ENCODE measurements at regions not wholly inside any gene's neighbourhood (a gene's known extent, or its start where the extent isn't known, plus 50 kb on each side); places are given as distances from the start of the nearest gene placed in this dataset.

DNA sequence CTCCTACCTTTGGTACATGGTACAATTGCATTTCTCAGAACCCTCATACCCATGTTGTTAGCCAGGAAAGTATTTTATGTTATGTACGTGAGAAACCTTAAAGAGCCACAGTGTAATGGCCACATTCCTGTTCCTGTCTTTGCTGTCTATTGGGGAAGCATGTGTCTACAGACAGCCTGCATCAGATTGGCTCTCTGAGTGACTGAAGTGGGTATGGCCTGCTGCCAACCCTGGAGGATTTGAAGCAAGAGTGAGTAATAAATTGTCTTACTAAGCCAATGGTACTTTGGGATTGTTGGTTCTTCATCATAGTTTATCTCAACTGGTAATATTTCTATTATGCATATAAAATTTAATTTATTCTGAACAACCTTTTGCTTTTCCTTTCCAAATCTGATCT is 574.1 kb downstream of the LMO7 start:
- no peak for DNase-seq (ENCODE audit: low spot score)

DNA sequence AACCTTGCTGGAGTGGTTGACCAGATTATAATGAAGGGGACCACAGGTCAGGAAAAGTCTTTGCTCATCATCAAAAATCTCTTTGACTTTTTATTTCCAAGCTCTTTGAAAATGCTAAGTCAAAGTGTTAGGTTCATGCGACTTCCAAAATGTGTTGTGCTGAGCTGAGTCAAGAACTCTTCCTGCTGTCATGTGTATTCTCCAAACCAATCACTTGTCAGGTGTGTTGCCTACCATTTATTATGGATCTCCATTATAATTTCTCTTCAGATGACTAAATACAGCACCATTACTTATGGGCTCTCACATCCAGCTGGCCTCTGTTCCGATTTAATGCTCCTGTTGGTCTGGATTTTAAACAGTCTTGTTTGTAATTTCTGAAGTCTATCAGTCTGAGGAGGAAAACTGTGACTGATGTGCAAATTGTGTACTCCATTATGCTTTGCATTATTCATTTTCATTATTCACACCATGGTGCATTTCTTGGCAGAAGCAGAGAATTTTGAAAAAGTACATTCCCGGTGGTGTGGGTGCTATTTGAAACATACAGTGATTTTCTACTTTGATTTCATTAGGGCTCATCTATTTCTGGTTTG is 562.5 kb downstream of the LMO7 start:
- DNase-seq (ENCODE audit: low spot score): no peak

DNA sequence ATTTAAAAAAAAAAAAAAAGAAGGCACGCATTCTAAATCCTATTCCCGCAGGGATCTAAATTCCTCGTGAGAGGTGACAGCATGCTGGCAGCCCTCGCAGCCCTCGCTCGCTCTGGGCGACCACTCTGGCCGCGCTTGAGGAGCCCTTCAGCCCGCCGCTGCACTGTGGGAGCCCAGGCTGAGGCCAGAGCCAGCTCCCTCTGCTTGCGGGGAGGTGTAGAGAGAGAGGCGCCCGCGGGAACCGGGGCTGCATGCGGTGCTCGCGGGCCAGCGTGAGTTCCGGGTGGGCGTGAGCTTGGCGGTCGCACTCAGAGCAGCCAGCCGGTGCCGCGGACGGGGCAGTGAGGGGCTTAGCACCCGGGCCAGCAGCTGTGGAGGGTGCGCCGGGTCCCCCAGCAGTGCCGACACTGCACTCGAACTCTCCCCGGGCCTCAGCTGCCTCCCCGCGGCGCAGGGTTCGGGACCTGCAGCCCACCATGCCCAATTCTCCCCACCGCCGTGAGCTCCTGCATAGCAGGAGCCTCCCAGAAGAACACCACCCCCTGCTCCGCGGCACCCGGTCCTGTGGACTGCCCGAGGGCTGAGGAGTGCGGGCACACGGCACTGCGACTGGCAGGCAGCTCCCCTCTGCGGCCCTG is 553.9 kb downstream of the LMO7 start:
- no peak for DNase-seq (ENCODE audit: low spot score)

DNA sequence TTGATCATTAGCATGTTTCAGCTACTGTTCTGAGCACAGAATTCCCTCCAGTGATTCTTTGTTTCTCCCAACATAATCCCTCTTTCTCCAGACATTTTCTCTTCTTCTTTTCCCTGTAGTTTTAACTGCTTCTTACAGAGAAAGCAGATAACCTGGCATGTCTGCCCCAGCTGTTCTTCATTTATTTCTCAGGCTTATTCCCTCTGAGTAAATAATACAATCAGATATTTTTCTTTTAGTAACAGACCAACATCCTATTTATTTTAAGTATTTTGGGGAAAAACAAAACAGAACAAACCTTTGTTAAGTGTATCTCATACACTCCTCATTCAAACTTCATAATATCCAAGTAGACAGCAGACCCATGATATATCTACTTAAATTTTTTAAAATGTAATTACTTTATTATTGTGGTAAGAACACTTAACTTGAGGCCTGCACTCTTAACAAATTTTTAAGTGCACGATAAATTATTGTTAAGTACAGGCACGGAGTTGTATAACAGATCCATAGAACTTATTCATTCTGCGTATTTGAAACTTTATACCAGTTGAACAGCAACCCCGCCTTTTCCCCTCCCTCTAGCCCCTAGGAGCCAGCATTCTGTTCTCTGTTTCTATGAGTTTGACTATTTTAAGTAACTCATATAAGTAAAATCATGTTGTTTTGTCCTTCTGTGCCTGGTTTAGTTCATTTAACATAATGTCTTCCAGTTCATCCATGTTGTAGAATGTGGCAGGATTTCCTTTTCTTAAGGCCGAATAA is 540.0 kb downstream of the LMO7 start:
- DNase-seq (ENCODE audit: low spot score): no peak

DNA sequence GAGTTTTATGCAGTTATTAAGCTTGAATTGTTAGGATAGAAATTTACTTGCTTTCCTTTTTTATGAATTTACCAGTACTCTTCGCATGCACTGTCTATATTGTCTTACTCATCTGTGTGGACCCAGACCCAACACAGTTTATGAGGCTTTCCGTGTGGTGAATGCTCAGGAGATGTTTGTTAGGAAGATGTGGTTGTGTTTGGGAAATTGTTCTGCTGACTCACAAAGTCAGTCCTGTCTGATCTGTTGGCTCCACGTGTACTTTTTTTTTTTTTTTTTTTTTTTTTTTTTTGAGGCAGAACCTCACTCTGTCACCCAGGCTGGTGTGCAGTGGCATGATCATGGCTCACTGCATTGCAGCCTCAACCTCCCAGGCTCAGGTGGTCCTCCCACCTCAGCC is 532.5 kb downstream of the LMO7 start:
- DNase-seq (ENCODE audit: low spot score): no peak

- DNase-seq (ENCODE audit: low spot score): no peak
These were observed 528.2 kb downstream of the LMO7 start for GRCh38 chr13:76164290-76164689.

GRCh38 chr13:76163761-76164160 is 527.6 kb downstream of the LMO7 start:
- DNase-seq (ENCODE audit: low spot score): no peak

- no peak for DNase-seq (ENCODE audit: low spot score)
These were observed 525.1 kb downstream of the LMO7 start for GRCh38 chr13:76160961-76161925.

DNA sequence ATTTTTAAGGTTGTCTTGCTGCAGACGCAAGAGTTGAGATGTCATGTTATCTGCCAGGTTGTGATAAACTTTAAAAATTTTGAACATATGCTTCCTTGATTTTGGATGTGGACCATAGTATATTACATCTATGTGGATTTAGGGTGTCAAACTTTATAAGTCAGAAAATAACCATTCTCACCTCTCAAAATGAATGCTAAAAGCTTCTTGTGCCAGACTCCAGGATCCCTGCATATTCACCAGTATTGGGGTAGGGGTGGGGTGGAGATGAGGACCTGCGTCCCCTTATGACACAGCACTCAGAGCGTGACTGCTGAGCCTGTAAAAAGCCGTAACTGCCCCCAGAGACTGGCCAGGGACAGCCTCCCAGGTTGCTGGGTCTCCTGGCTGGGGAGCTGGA is 524.4 kb downstream of the LMO7 start:
- no peak for DNase-seq (ENCODE audit: low spot score)

GRCh38 chr13:76157926-76158325 is 521.8 kb downstream of the LMO7 start:
- no peak for DNase-seq (ENCODE audit: low spot score)

DNA sequence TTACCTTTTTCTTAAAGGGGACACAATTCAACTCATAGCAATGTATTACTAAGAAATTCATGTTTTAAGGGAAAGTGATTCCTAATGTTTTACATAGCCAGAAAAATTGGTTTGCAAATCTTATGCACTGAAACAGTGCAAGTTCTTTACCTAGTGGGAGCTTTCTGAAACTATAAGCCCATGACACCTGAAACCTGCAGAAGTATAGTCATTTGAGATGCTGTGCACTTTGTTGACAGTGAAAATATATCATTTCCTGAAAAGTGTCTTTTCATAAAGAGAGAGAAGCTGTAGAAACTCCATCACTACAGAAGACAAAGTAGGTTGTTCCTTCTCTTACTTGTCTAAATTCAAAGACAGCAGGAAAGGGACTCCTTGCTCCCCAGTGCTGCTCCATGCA is 517.1 kb downstream of the LMO7 start:
- no peak for DNase-seq (ENCODE audit: low spot score)

DNA sequence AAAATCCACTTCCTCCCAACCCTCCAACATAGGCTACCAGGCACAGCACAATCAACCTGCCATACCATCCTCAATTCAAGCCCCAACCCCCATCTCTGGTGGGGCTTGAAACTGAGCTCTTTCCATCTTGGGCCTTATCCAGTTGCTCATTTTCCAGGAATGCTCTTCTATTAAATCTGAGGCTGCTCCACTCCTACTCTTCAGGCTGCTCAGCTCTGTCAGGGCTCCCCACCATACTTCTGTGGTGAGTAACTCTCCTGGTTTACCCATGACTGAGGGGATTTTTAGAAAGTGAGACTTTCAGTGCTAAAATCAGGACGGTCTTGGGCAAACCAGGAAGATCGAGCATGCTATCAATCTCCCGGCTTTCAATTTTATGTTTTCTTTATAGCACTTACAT is 512.8 kb downstream of the LMO7 start:
- peak; percentile 2 for DNase-seq (ENCODE audit: low spot score)

- no peak for DNase-seq (ENCODE audit: low spot score)
These were observed 512.2 kb downstream of the LMO7 start for GRCh38 chr13:76148374-76148773.

DNA sequence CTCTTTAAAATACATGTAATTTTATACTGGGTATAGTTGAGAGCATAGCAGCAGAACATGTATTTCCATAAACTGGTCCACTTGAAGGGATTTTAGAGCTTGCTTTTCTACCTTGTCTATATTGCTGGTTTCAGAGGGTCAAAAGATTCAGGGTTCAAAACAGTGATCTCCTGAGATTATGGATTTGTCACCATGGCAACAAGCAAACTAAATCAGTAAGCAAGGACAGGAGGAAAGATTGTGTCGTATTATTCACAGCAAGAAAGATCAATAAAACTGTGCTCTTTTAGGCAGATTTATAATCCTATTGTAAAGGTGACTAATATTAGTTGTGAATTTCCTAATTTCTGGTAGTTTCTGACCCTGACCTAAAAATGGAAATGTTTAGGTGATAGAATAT is 496.4 kb downstream of the LMO7 start:
- DNase-seq (ENCODE audit: low spot score): no peak

GRCh38 chr13:76131551-76131950 is 495.4 kb downstream of the LMO7 start:
- DNase-seq (ENCODE audit: low spot score): no peak

- DNase-seq (ENCODE audit: low spot score): no peak
These were observed 493.3 kb downstream of the LMO7 start for GRCh38 chr13:76129305-76130000.

DNA sequence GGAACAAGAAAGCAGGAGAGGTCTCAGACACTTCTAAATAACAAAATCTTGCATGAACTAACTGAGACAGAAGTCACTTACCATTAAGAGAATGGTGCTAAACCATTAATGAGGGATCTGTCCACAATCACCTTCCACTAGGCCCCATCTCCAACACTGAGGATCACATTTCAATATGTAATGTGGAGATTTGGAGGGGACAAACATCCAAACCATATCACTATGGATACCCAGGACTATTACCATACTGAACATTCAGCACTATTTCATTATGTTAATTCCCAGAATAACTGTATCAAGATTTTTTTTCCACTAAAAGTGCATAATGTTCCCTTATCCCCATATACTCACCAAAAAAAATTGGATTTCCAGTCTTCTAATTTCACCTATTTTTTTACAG is 491.8 kb downstream of the LMO7 start:
- DNase-seq (ENCODE audit: low spot score): no peak

DNA sequence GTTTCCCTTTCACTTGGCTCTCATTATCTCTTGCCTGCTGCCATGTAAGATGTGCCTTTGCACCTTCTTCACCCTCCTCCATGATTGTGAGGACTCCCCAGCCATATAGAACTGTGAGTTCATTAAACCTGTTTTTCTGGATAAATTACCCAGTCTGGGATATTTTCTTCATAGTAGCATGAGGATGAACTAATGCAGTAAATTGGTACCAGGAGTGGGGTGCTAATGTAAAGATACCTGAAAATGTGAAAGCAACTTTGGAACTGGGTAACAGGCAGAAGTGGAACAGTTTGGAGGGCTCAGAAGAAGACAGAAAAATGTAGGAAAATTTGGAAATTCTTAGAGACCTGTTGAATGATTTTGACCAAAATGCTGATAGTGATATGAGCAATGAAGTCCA is 487.4 kb downstream of the LMO7 start:
- no peak for DNase-seq (ENCODE audit: low spot score)

DNA sequence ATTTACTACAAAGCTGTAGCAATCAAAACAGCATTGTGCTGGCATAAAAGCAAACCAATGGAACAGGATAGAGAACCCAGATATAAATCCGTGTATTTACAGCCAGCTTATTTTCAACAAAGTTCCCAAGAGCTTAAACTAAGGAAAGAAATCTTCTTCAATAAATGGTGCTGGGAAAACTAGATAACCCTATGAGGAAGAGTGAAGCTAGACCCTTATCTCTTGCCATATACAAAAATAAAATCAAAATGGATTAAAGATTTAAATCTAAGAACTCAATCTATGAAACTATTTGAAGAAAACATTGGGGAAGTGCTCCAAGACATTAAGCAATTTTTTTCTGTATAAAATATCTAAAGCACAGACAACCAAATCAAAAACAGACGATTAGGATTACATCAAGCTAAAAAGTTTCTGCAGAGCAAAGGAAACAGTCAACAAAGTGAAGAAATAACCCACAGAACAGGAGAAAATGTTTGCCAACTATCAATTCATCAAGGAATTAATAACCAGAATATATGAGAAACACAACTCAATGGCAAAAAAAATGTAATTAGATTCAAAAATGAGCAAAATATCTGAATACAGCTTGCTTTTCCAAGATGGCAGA is 480.7 kb downstream of the LMO7 start:
- DNase-seq (ENCODE audit: low spot score): no peak

DNA sequence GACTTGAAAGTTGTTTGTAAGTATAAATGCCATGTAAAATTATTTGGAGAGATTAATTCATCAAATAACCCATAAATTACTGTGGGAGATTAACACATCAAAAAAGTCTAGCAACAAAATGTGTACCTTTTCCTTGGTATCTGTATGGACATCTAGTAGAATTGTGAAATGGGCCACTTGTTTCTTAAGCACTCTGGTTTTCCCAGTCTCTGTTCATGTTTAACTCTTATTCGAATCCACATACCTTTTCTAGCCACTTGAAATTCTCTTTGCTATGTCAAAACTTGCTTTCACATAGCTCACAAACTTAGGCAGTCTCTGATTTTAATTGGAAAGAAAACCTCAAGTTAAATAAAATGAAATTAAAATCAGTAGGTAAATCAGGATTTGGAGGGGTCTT is 470.6 kb downstream of the LMO7 start:
- no peak for DNase-seq (ENCODE audit: low spot score)

DNA sequence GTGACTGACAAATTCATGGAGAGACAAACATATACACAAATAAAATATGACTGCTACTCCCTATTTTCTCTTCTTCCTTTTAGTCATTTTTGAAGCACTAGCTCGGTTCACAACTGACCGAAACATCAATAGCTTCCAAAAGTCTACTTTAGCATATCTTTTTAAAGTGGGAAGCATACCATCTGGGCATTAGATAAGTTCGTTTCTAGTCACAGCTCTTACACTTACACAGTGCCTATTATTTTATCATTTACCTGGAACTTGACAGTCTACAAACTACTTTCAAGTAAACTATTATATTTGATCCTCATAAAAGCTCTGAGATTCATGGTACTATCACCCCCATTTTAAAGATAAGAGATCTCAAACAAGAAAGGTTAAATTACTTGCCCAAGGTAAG is 458.5 kb downstream of the LMO7 start:
- no peak for DNase-seq (ENCODE audit: low spot score)
